HL-60 (cell line): ENCODE measurements at regions not wholly inside any gene's neighbourhood (a gene's known extent, or its start where the extent isn't known, plus 50 kb on each side); places are given as distances from the start of the nearest gene placed in this dataset.

Experiments used
- DNase-seq, 2 experiments: peaks; one replicate each; pipeline ENCODE4 v3.0.0-alpha.2; 2010 to 2020; ENCODE audit warnings: low read depth in 1 of 2, low spot score in 1 of 2
- H3K27ac ChIP-seq: fragments of 250-450 bp; sonication (Bioruptor Pico); replicated peaks from 2 replicates; pipeline ENCODE4 v1.5.1; 2020; ENCODE audit warnings: mild to moderate bottlenecking, moderate library complexity
- H3K27me3 ChIP-seq: fragments of 250-450 bp; sonication (Bioruptor Pico); 2 replicates; pipeline ENCODE4 v1.5.1; 2021; ENCODE audit warnings: mild to moderate bottlenecking, moderate library complexity; ENCODE audit not compliant: insufficient read depth, poor library complexity, severe bottlenecking
- H3K4me3 ChIP-seq: replicated peaks from 2 replicates; pipeline ENCODE4 v1.5.1; 2011; ENCODE audit warnings: mild to moderate bottlenecking, control low read depth, low read length; ENCODE audit not compliant: insufficient read depth
- CTCF ChIP-seq: IDR thresholded peaks from one replicate; pipeline ENCODE4 v1.5.1; 2011; ENCODE audit warnings: low read length, control low read depth, inconsistent platforms; ENCODE audit not compliant: insufficient read depth
- GABPA ChIP-seq: IDR thresholded peaks from 2 replicates; pipeline ENCODE4 v1.6.1; 2012; ENCODE audit warnings: low read depth
- POLR2AphosphoS5 ChIP-seq: IDR thresholded peaks from 2 replicates; pipeline ENCODE4 v1.6.1; 2012; ENCODE audit warnings: low read depth
- REST ChIP-seq: IDR thresholded peaks from 2 replicates; pipeline ENCODE4 v1.6.1; 2012; ENCODE audit warnings: low read depth; ENCODE audit not compliant: insufficient replicate concordance
- SPI1 ChIP-seq: IDR thresholded peaks from 2 replicates; pipeline ENCODE4 v1.6.1; 2012; ENCODE audit warnings: low read depth, mild to moderate bottlenecking, borderline replicate concordance

GRCh38 chr10:108404155-108404554 lies 1239.6 kb upstream of the SORCS1 start:
- Histone ChIP-seq H3K27ac (no peak overlapping the region), H3K4me3 (no peak overlapping the region), H3K27me3 (no peaks in the 10 kb centered on the region)
- TF ChIP-seq GABPA: no peak
- no peak for TF ChIP-seq POLR2AphosphoS5
- no peak for TF ChIP-seq SPI1
- no peak for TF ChIP-seq CTCF
- TF ChIP-seq REST: no peak
- DNase-seq: no peak

GRCh38 chr10:108399465-108399864 lies 1235.0 kb upstream of the SORCS1 start:
- Histone ChIP-seq H3K27ac (no peak overlapping the region), H3K27me3 (no peaks in the 10 kb centered on the region), H3K4me3 (no peak overlapping the region)
- no peak for DNase-seq
- TF ChIP-seq REST: no peak
- no peak for TF ChIP-seq POLR2AphosphoS5
- TF ChIP-seq SPI1: no peak
- TF ChIP-seq CTCF: no peak
- no peak for TF ChIP-seq GABPA

GRCh38 chr10:108393089-108393488 lies 1228.6 kb upstream of the SORCS1 start:
- Histone ChIP-seq H3K27me3 (no peaks in the 10 kb centered on the region), H3K27ac (no peak overlapping the region), H3K4me3 (no peak overlapping the region)
- DNase-seq: no peak
- TF ChIP-seq REST (no peak), POLR2AphosphoS5 (no peak), CTCF (no peak), GABPA (no peak), SPI1 (no peak)
